OCI-LY1 (cell line): ENCODE measurements at regions not wholly inside any gene's neighbourhood (a gene's known extent, or its start where the extent isn't known, plus 50 kb on each side); places are given as distances from the start of the nearest gene placed in this dataset.
"Not testable (repeated sequence)": the region's sequence is repeated elsewhere in the genome, so short reads cannot be mapped to it uniquely, and the experiment has no call there.

Experiments
- H2AFZ ChIP-seq: fragments of 200-600 bp; sonication (generic), shearing (Covaris generic); 2 replicates; pipeline ENCODE4 v1.6.0; 2014; ENCODE audit warnings: antibody characterized with exemption, mild to moderate bottlenecking, low read length
- H3F3A ChIP-seq: fragments of 200-600 bp; sonication (generic), shearing (Covaris generic); 2 replicates; pipeline ENCODE4 v1.6.0; 2014; ENCODE audit warnings: mild to moderate bottlenecking, antibody characterized with exemption, low read length, moderate library complexity; ENCODE audit not compliant: insufficient read depth
- H3K27ac ChIP-seq: fragments of 200-600 bp; sonication (generic); 2 replicates; pipeline ENCODE4 v1.5.1; 2014; ENCODE audit warnings: low read length, mixed run types, mild to moderate bottlenecking, low read depth; ENCODE audit not compliant: poor library complexity, severe bottlenecking
- H3K27me3 ChIP-seq: fragments of 200-600 bp; sonication (generic); 2 replicates; pipeline ENCODE4 v1.6.0; 2014; ENCODE audit warnings: antibody characterized with exemption, mild to moderate bottlenecking, low read length, moderate library complexity; ENCODE audit not compliant: insufficient read depth
- H3K36me3 ChIP-seq: fragments of 200-600 bp; sonication (generic); 2 replicates; pipeline ENCODE4 v1.6.1; 2014; ENCODE audit warnings: mild to moderate bottlenecking, antibody characterized with exemption, low read length, moderate library complexity, mixed read lengths; ENCODE audit not compliant: insufficient read depth
- H3K4me1 ChIP-seq: fragments of 200-600 bp; sonication (generic); 2 replicates; pipeline ENCODE4 v1.5.1; 2014; ENCODE audit warnings: mild to moderate bottlenecking, low read length, moderate library complexity; ENCODE audit not compliant: insufficient read depth, severe bottlenecking
- H3K4me2 ChIP-seq: fragments of 200-600 bp; sonication (generic), shearing (Covaris generic); 2 replicates; pipeline ENCODE4 v1.6.1; 2014; ENCODE audit warnings: low read length
- H3K4me3 ChIP-seq: fragments of 200-600 bp; sonication (generic); 2 replicates; pipeline ENCODE4 v1.5.1; 2014; ENCODE audit warnings: low read length, low read depth, mild to moderate bottlenecking, mixed read lengths; ENCODE audit not compliant: poor library complexity, severe bottlenecking
- H3K79me2 ChIP-seq: fragments of 200-600 bp; shearing (Covaris generic); 2 replicates; pipeline ENCODE4 v1.6.1; 2016; ENCODE audit warnings: mixed run types, low read length, mixed read lengths; ENCODE audit not compliant: insufficient read depth
- H3K9ac ChIP-seq: fragments of 200-600 bp; sonication (generic), shearing (Covaris generic); 2 replicates; pipeline ENCODE4 v1.6.1; 2014; ENCODE audit warnings: mild to moderate bottlenecking, low read length, mixed read lengths
- H3K9me2 ChIP-seq: fragments of 200-600 bp; sonication (generic), shearing (Covaris generic); 2 replicates; pipeline ENCODE4 v1.6.1; 2014; ENCODE audit warnings: low read depth, mild to moderate bottlenecking, low read length, mixed read lengths
- H3K9me3 ChIP-seq: fragments of 200-600 bp; shearing (Covaris generic); 2 replicates; pipeline ENCODE4 v1.6.1; 2014; ENCODE audit warnings: low read length, mixed read lengths
- H4K20me1 ChIP-seq: fragments of 200-600 bp; sonication (generic), shearing (Covaris generic); 2 replicates; pipeline ENCODE4 v1.6.0; 2016; ENCODE audit warnings: mild to moderate bottlenecking, low read length; ENCODE audit not compliant: insufficient read depth
- CTCF ChIP-seq: fragments of 200-600 bp; sonication (generic), shearing (Covaris generic); IDR thresholded peaks from 2 replicates; pipeline ENCODE4 v1.5.1; 2017; ENCODE audit warnings: mild to moderate bottlenecking, antibody characterized with exemption, low read length, moderate library complexity, mixed read lengths
- EZH2 ChIP-seq: fragments of 200-600 bp; sonication (generic), shearing (Covaris generic); IDR thresholded peaks from 2 replicates; pipeline ENCODE4 v1.8.0; 2017; ENCODE audit warnings: borderline replicate concordance, mixed run types, mild to moderate bottlenecking, antibody characterized with exemption, low read length, moderate library complexity, mixed read lengths

- no peaks in the 10 kb centered on the region for H3K9me3 ChIP-seq
- no peaks in the 10 kb centered on the region for H3K4me1 ChIP-seq
- no peak overlapping the region for H3K4me3 ChIP-seq
- H2AFZ ChIP-seq: no peak overlapping the region
- H4K20me1 ChIP-seq: no peaks in the 10 kb centered on the region
- no peak overlapping the region for H3K9ac ChIP-seq
- H3F3A ChIP-seq: no peaks in the 10 kb centered on the region
- H3K9me2 ChIP-seq: no peaks in the 10 kb centered on the region
- TF ChIP-seq EZH2: no peak
- no peak overlapping the region for H3K27ac ChIP-seq
- no peaks in the 10 kb centered on the region for H3K36me3 ChIP-seq
- no peaks in the 10 kb centered on the region for H3K79me2 ChIP-seq
- no peak overlapping the region for H3K4me2 ChIP-seq
- H3K27me3 ChIP-seq: no peaks in the 10 kb centered on the region; the same call in 1 of the 2 replicates
These were observed 358.1 kb downstream of the SMOC2 start for GRCh38 chr6:168799067-168799466.

GRCh38 chr6:168796106-168796505 is 355.1 kb downstream of the SMOC2 start:
- H3K9ac ChIP-seq: no peak overlapping the region
- H3F3A ChIP-seq: no peaks in the 10 kb centered on the region
- no peak overlapping the region for H3K4me3 ChIP-seq
- no peaks in the 10 kb centered on the region; the same call in 1 of the 2 replicates for H3K27me3 ChIP-seq
- no peak for TF ChIP-seq CTCF
- TF ChIP-seq EZH2: no peak
- H3K27ac ChIP-seq: no peak overlapping the region
- H4K20me1 ChIP-seq: no peaks in the 10 kb centered on the region
- no peaks in the 10 kb centered on the region for H3K36me3 ChIP-seq
- no peaks in the 10 kb centered on the region for H3K9me2 ChIP-seq
- no peaks in the 10 kb centered on the region for H3K4me1 ChIP-seq
- H3K4me2 ChIP-seq: no peak overlapping the region
- no peaks in the 10 kb centered on the region for H3K79me2 ChIP-seq
- no peaks in the 10 kb centered on the region for H3K9me3 ChIP-seq
- H2AFZ ChIP-seq: no peak overlapping the region

- not testable (repeated sequence) for H4K20me1 ChIP-seq, H3K9ac ChIP-seq, H3K4me3 ChIP-seq, H3K36me3 ChIP-seq, H3K9me3 ChIP-seq, H3K27me3 ChIP-seq, H3K9me2 ChIP-seq, H3K4me2 ChIP-seq, H3F3A ChIP-seq, H3K27ac ChIP-seq, H2AFZ ChIP-seq, H3K79me2 ChIP-seq, H3K4me1 ChIP-seq
These were observed 354.6 kb downstream of the SMOC2 start for GRCh38 chr6:168795611-168796010.

GRCh38 chr6:168794491-168794890 is 353.5 kb downstream of the SMOC2 start:
- TF ChIP-seq EZH2: no peak
- TF ChIP-seq CTCF: no peak
- no peaks in the 10 kb centered on the region for H3K4me1 ChIP-seq

More at GRCh38 chr6:168794491-168794890, 353.5 kb downstream of the SMOC2 start:
- Histone ChIP-seq H3K27ac (no peak overlapping the region), H4K20me1 (no peaks in the 10 kb centered on the region), H3K79me2 (no peaks in the 10 kb centered on the region), H3K9me2 (no peaks in the 10 kb centered on the region), H3F3A (no peaks in the 10 kb centered on the region), H2AFZ (no peak overlapping the region), H3K4me3 (no peak overlapping the region), H3K9ac (no peak overlapping the region), H3K9me3 (no peaks in the 10 kb centered on the region), H3K27me3 (no peaks in the 10 kb centered on the region), H3K36me3 (no peaks in the 10 kb centered on the region), H3K4me2 (no peak overlapping the region)
